GM21528 (cell line): ENCODE measurements at regions not wholly inside any gene's neighbourhood (a gene's known extent, or its start where the extent isn't known, plus 50 kb on each side); places are given as distances from the start of the nearest gene placed in this dataset.

ENCODE experiments used
- ATAC-seq: cut with Tn5 transposase; IDR thresholded peaks from one replicate; pipeline ENCODE4 v1.9.1; 2021; ENCODE audit warnings: mild to moderate bottlenecking, moderate library complexity; ENCODE audit not compliant: unreplicated experiment, low FRiP score

DNA sequence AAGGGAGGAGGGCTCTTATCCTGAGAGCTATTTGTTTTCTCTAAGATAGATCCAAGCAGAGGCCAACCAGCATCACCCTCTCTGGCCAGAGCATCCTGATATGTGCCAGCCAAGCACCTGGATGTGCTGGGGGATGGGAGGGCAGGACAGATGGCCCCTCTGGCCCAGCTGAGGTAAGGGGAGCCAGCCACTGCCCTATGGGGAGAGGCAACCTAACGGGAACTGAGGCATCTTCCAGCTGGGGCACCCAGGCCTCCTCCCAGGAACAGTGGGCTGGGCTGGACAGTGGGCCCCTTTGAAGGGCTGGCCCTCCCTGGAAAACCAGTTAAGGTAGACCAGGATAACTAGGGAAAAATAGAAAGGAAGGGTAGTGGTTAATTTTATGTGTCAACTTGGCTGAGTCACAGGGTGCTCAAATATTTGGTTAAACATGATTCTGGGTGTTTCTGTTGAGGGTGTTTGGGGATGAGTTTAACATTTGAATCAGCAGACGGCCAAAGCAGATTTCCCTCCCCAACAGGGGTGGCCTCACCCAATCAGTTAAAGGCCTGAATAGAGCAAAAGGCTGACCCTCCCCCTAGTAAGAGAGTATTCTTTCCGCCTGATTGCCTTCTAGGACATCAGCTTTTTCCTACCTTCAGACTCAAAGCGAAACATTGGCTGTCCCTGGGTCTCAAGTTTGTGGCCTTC, 595.1 kb downstream of the BUD13 start:
- ATAC-seq = no peak

DNA sequence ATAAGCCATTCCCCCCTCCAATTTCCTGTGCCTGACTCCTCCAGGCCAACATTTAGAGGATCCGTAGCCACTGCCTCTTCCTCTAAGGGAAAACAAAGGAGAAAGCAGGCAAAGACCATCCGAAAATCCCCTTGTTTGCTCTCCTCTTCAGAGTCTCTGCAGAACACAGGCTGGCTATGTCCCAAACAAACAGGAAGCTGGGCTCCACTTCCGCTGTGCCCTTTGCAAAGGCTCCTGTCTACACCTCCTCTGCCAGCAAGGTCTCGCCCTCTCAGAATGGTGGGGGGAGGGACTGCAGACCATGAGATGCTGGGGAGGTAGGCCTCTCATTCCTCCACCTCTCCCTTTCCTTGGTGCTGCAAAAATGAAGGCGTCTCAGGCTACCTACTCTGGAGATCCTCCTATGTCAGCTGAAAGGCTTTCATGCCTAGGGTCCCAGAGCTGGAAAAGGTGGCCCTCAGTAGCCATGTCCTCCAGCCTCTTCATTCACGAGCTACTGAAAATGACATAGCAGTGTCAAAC, 596.2 kb downstream of the BUD13 start:
- no peak for ATAC-seq

DNA sequence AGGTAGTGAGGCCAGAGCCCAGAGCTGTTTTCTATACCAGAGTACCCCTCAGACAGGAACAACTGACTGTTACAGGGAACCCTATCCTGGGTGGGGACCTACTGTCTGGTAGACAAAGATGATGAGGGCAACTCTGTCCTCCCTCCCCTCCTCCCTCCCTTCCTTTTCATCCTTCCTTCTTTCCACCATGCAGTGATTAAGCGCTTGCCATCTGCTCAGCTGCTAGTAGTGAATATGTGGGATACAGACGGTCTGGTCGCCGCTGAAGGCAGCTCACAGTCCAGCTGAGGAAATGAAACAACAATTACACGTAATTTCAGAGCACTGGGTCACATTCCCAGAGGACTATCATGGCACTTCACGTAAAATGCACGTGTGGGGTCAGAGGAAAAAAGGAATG, 597.1 kb downstream of the BUD13 start:
- no peak for ATAC-seq

DNA sequence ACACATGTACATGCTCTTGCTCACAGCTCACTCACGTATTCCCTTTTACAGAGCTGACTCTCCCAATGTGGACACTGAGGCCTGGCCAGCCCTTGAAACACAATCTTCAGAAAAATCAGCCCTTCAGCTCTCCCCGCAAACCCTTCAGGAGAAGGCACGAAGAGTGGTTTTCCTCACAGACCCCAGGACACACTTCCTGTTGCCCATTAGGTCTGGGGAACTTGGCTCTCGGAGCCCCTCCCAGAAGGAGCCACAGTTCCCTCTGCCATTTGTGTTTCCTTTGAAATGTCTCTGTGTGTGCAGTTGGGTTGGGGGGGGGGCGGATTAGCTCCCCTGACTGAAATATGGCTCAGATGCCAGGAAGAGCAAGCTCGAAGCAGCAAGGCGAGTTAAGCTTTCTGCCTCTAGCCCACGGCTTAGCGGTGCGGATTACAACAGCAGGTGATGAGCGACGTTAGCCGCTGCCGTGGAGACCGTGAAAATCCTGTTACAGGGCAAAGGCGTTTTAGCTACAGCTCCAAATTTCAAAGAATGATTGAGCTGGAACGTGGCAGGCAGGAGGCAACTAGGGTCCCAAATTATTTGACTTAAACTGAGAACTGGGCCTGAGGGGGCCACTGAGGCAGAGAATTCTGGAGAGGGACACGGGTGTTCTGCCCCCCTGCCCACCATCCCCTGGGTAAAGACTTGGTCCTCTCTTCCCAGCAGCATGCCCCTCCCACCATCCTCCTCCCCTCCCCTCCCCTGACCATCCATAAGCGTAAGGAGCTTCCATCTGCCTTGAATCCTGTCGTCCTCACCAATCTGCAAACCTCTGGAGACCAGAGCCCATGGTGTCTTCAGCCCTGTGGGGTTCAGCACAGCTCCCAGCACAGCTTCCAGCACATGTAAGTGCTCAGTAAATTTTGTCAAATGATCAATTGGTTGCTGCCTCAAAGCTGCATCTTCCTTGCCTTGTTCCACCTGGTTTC, 598.6 kb downstream of the BUD13 start:
- no peak for ATAC-seq

DNA sequence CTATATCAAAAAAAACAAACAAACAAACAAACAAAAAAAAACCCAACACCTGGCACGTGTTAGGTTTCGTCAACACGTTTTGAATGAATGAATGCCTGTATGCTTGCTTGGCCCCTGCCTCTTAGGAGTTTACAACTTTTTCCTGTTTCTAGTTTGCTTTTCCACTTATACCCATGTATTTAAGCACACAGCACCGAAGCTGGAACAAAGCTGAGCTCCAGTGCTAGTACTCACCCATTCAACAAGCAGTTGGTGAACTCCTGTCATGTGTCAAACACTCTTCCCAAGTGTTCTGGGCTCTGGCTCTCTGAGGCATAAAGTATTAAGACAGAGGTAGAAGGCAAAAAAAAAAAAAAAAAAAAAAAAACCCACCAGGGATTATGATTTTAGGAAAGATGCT, 599.3 kb downstream of the BUD13 start:
- ATAC-seq = no peak

DNA sequence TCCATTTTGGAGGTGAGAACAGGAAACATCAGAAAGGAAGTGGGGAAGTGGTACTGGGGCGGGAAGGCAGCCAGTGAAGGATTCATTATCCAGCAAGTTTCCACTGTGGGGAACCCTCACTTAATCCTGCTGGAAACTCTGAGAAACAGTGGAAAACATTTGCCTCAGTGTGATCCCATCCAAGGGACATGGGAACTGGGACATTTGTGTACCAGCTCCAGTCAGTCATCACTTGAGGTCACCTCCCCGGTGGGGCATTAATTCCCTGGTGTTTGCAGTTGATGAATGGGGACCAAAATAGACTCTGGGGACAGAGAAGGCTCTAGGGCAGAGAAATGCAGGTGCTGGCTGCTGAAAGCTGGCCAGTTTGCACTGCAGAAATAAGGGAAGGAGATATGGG, 599.9 kb downstream of the BUD13 start:
- no peak for ATAC-seq

DNA sequence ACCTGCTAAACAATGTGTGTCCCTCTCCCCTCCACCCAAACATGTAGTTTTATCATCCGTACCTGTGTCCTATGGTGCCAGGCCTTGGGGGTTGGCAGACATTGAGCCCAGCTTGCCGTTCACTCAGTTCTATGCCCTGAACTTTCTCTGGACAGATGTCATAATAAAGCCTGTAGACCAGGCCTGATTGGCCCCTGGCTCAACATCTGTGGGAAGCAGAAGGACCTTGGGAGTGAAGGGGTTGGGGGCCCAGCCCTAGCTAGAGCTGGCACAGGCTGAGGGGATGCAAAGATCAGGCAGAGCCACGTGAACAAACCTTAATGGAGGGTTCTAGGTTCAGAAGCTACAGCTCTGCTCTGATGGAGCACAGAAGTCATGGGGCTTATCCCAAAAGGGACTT, 600.6 kb downstream of the BUD13 start:
- ATAC-seq = no peak

DNA sequence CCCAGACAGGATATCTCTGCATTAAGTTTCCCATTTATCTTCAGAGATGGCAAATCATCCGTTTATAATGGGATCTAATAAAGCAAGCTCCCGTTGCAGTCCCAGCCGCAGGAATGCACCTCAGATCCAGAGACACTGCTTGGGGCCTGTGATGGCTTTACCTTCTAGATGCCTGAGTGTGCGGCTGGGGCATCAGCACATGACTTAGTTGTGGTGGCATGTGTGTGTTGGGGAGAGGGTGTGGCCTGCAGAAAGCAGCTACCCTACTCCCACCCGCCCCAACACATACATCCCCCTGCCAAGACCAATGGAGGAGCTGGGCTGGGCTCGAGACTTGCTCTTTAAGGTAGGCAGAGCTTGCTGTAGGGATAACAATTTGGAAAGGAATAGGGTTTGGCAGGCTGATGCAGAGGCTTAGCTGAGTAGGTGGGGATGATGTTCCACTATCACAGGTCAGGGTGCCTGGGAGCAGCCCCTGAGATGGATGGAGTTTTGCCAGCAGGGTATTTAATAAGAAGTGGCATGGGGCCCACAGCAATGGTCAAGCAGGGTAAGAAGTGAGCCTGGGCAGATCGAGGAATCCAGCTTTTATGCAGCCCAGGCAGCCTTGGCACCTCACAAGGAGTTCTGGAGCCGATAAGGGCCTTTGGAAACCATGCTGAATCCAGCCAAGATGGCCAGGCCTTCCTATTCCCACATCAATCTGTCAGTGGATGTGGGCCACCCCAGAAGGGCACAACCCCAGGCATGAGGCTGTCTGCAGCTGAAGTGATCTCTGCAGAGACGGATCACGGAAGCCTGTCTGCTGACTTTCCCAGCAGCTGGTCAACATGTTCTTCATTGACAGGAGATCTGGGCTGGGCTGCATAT, 601.3 kb downstream of the BUD13 start:
- ATAC-seq = no peak

DNA sequence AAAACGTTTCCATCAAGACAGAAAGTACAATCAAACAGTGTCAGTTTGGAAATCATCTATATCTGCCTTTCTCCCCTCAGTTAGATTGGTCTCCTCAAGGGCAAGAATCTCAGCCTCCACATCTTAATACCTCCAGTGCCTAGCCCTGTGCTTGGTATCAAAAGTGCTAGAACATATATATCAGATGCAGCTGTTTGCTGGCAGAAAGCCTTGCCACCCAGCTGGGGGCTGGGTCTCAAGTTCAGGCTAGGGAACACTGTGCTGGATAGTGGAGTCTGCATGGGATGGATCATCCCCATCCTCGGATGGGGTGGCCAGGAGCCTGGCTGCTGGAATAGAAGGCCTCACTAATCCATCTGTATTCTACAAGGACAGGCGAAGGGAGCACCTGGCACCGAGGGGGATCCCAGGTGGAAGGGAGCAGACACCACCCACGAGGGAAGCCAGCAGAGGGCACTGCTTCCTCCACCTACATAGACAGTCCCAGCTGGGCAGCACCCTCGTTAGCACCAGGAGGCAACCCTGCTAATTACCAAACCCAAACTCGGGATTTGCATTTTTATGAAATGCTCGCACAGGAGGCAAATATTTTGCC, 602.2 kb downstream of the BUD13 start:
- ATAC-seq = no peak

DNA sequence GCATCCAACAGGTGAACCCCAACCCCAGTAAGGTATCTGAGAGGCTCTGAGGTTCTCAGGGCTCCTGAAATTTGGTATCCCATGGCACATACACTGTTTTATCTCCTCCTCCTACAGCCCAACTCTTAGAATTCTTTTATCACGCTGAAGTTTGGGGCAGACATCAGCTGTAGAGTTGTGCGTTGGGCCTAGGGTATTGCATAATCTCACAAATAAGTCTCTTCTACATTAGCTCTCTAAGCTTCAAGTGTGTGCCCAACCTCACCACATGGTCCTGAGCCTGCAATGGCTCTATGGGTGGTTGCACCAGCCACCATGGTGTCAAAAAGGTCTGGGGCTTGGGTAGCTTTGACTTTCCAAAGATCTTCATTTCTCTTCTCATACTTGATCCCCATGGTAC, 603.0 kb downstream of the BUD13 start:
- ATAC-seq = no peak

DNA sequence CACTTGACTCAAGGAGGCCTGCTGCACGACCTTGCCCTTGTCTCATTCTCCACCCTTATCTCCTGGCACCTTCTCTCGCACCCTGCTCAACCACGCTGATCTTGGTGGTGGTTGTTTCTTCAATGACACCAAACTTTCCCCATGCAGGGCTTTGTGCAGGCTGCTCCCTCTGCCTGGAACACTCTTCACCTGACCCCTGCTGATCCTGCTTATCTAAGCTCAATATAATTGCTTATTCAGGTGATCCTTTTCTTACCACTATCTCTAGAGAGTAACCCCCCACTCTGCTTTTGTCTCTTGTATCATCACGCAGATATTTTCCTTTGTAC, 604.4 kb downstream of the BUD13 start:
- no peak for ATAC-seq

DNA sequence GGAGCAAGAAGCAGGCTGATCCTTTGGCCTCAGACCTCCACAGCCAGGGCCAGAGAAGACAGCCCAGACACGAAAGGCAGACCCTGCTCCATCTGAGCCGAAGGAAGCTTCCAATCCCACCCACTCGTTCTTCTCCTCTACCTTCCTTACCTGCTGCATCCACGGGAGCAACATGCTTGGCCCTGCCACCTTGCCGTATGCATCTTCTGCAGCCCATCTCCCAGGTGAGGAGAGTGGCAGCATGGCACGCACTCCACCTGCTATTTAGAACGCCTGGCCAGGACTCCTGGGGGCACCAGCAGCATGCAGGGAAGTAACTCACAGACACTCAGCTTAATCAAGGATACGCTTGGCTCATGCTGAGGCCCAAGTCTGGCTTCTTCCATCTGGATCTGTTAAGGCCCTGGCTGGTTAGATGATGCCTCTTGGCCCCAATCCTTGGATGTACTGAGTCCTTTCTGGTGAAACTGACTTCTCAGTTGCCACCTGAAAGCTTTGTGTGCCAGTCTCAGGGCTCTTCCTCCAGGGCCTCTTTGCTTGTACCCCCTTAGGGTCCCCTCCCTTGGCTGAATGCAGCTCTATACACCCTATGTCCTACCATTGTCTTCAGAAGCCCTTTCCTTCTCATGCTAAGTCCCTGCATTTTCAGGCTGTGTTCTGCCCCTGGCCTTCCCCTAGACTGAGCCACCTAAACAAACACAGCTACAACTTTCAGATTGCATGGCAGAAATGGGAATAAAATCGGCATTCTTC, 604.9 kb downstream of the BUD13 start:
- no peak for ATAC-seq

DNA sequence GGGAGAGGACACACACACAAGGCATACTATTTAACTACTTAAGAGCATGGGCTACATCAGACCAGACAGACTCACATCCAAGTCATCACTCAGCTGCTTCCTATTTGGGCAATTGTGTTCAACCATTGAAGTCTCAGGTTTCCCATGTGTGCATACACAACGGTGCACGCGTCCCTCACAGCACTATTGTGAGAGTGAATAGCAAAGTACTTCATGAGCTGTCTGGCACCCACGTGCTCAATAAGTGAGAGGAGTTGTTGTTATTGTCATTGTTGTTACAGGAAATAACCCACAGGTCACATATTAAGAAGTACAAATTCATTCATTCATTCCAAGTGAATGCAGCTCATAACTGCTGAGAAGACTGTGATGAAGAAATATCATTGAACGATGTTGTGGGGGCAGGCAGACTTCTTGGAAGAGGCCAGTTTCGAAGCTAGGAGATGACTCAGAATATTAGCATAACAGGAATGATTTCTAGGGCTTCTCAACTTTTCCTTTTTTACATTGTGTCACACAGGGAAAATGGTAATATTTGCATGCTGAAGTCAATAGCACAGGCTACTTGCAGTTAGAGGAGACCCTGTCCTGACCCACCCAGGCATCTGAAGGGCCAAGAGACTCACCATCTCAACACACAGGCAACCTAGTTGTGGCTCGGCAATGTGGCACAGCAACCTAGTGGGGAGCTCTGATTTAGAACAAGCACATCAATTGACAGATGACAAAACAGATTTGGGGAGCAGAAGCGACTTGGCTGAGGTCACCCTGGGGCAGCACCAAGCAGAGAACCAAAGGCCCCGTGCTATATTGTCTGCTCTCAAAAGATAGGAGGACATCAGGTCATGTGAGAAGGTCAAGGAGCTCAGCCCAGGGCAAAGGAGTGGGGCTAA, 606.0 kb downstream of the BUD13 start:
- no peak for ATAC-seq

DNA sequence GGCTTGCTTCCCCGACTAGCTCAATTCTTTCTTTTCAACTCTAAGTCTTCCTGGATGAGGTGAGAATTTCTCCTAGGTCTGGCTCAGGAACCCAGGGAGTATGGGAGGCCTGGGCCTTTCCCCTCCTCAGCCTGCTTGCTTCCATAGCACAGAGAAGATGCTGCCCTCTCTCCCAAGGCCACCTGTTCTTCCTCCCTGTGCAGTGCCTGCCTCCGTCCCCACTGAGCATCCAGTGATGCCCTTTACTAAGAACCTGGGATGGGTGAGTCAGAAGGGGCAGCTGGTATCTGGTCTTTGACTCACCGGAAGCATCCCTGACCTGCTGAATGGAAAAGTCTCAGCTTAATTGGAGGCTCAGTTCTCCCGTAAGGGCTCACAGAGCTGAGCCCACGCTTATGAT, 607.9 kb downstream of the BUD13 start:
- no peak for ATAC-seq

DNA sequence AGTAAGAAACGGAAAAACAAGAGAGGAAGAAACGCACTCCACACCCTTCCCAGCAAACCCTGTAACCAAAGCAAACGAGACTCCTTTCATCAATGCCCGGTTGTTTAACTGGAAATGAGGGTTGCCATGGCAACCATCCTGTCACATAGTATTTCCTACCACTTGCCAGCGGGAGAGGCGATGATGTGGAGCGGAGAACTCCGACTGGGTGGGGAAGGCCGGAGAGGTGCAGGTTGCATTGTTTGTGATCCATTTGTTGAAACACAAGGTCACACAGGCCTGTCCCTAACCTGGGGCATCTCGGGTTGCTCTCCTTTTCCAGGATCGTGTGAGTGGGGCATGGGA, 609.9 kb downstream of the BUD13 start:
- no peak for ATAC-seq

DNA sequence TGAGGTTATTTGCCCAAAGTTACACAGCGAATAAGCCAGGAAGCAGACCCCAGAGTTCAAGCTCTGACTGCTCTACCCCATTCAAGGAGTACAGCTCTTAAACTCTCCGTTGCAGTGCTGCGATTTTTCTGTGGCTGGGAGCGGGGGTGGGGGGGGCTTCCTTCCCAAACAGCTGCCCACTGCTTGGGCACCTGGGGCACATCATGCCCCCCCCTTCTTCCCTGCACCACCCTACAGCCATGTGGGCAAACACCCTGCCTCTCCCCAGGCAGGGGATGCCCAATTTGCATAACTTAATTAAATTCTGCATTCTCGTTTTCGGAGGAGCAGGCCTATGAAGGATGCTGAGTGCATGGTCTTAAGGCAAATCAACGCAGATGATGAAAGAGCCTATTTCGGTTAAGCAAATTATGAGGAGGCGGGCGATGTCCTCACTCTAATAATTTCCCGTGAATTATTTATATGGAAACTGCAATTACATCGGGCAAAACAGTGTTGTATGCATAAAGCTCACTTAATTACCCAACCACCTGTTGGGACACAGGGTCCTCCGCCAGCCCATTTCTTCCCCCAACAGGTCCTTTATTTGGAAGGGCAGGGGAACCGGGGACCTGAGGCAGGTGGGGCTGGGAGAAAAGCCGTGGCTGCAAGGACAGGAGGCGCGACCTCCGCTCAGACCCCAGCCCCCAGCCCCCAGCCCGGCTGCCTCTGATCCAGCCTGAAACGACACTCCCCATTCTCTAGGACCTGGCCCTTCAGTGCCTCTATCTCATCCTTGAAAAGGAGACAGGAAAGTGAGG, 610.5 kb downstream of the BUD13 start:
- ATAC-seq = no peak

DNA sequence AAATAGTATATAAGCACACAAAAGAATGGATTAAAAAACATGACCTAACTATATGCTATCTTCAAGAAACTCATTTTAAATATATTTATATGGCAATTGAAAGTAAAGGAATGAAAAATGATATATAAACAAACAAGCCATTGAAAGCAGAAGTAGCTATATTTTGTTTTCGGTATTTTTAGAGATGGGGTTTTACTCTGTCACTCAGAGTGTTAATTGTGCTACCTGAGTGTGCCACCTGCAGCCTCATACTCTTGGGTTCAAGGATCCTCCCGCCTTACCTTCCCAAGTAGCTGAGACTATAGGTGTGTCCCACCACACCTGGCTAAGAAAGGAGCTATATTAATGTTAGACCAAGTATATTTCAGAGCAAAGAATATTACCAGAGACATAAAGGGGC, 624.1 kb downstream of the BUD13 start:
- ATAC-seq = no peak

DNA sequence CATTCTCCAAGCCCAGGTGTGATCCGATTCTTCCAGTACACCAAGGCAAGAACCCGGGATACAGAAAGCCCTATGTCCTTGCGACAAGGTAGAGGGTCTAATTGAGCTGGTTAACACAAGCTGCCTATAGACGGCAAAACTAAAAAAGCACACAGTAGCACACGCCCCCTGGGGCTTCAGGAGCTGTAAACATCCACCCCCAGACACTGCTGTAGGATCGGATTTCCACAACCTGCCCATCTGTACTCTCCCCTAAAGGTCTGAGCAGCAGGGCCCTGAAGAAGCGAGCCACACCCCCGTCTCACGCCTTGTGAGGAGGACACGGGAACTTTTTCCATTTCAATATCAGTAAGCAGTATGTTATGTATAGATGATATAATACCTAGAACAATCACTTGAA, 624.7 kb downstream of the BUD13 start:
- ATAC-seq = no peak
